Activated CD8-positive, alpha-beta memory T cell treated with anti-CD3 and anti-CD28 coated beads, Interleukin-2, amount 50 U/mL, for 4 hours (primary cell): ENCODE measurements at regions not wholly inside any gene's neighbourhood (a gene's known extent, or its start where the extent isn't known, plus 50 kb on each side); places are given as distances from the start of the nearest gene placed in this dataset.
A peak's percentile ranks its signal among the peaks of the same experiment; 100 is the strongest.

Experiments used
- DNase-seq: peaks from one replicate; pipeline ENCODE4 v3.0.0-alpha.2; 2020

DNA sequence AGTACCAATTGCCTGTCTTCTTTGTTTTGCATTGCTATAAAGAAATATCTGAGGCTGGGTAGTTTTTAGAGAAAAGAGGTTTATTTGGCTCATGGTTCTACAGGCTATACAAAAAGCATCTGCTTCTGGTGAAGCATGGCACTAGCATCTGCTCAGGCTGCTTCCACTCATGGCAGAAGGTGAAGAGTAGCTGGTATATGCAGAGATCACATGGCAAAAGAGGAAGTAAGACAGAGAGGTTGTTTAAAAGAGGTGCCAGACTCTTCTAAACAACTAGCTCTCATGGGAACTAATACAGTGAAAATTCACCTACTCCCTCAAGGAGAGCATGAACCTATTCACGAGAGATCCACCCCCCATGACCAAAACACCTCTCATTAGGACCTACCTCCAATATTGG is 56.7 kb upstream of the GUCA2B start:
- DNase-seq: no peak

DNA sequence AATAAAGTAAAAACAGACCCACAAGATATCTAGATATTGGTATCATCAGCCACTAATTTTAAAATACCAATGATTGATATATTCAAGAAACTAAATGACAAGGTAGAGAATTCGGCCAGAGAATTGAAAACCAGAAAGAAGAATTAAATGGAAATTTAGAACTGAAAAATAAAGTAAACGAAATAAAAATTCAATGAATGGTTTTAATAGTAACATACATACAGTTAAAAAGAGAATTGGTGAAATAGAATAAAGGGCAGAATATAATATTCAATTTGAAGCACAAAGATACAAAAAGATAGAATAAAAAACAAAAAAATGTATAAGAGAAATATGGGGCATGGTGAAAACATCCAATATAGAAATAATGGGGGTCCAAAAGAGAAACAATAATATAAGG is 64.0 kb upstream of the GUCA2B start:
- DNase-seq: no peak

- no peak for DNase-seq
These were observed 67.1 kb upstream of the GUCA2B start for GRCh38 chr1:42086146-42086545.

- DNase-seq: no peak
These were observed 67.6 kb upstream of the GUCA2B start for GRCh38 chr1:42085596-42085995.

- no peak for DNase-seq
These were observed 71.7 kb upstream of the GUCA2B start for GRCh38 chr1:42081475-42081874.

- no peak for DNase-seq
These were observed 78.0 kb upstream of the GUCA2B start for GRCh38 chr1:42075179-42075578.

DNA sequence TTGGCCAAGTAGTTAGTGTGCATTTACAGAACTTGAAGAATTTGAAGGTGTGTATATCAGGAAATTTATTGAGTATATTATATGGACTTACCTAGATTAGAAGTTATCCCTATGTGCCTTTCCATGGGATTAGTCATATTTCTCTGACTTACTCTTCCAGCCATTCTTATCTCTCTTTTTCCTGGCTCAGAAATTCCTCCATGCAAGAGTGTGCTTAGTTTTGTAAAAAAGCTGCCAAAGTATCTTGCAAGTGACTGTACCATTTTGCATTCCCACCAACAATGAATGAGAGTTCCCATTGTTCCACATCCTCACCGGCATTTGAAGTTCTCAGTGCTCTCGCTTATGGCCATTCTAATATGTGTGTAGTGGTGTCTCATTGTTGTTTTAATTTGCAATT is 82.2 kb upstream of the GUCA2B start:
- no peak for DNase-seq

- no peak for DNase-seq
These were observed 95.4 kb upstream of the GUCA2B start for GRCh38 chr1:42057800-42058199.

DNA sequence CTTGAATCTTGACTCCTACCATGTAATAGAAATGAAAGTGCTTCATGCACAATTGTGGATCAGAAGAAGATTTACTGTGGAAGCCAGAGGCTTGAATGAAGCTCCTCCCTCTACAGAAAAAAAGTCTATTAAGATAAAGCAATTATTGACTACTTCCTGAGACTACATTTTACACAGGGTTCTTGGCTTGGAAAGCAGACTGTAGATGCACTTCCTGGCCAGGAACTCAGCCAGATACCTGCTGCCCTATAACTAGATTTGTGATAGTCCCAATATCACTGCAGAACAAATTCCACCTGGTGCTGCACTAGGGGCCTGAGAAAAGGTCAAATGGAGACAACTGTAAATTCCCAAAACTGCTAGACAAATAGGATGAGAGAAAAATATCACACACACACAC is 96.8 kb upstream of the GUCA2B start:
- DNase-seq: no peak

DNA sequence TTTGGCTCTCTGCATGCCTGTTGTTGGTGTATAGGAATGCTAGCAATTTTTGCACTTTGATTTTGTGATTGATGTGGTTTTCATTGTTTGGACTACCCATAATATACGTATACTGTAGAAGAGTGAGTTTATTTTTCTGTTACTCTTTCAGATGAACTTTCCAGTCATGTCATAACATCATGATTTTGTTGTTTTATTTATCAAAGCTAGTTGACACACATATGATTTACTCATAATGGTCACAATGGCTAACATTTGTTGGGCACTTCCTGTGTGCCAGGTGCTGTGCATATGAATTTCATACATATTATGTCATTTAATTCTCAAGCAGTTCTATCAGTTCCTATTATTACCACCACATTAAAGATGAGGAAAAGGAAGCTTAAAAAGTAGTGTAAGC is 98.1 kb upstream of the GUCA2B start:
- DNase-seq: no peak

DNA sequence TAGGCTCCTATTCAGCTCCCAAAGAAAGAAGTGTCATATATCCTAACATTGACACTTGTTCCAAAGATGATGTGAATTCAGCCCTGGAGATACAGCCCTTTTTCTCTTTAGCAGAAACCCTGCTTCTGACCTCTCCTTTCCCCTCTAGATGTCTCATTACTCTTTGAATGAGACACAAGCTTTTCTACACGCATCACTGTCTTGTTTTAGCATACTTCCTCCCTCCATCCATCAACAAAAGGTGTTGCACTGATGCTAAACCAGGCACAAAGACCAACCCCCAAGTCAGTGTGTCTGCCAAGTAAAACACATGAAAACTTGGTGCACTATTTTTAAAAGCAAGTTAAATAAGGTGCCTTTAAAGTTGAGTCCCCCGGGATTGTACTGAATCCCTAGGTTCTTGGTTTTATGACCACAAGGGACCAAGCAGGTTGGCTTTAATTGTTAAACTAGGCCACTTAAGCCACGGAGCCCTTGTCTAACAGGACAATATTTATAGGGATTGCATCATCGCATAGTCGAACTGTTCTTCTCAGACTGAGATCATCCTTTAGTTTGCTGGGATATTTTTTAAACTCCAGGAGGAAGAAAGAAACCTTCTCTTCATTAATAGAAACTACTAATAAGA is 101.0 kb upstream of the GUCA2B start:
- DNase-seq: no peak

DNA sequence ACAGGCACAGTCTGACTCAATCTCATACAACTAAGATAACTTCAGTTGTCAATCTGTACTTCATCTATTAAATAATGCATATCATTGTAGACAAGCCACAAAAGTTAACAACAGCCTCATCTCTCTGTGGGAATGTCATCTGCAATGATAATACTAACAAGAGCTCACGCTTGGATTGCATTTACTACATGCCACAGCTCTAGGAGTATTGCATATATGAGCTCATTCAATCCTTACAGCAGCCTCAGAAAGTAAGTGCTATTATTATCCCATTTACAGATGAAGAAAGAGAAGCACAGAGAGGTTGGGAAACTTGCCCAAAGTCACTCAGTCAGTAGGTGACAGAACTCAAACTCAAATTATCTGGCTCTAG is 105.7 kb upstream of the GUCA2B start:
- DNase-seq: no peak

- DNase-seq: no peak
These were observed 106.3 kb upstream of the GUCA2B start for GRCh38 chr1:42046761-42047507.

DNA sequence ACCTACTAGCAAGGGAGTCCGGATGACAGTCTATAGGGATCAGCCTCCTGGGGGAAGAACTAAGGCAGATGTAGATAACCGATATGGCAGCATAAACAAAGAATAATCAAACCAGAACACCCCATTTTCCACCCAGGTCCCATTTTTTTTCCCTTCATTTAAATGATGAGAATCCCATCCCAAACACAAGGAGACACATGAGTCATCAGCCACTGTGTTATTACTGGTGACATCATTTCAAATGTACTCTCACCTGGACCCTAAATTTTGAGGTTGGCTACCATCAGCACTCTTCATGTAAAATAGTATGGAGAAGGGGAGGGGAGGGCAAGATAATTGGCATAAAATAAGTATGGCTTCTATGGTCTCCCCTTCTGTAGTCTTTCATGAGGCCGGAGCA is 108.9 kb upstream of the GUCA2B start:
- no peak for DNase-seq

GRCh38 chr1:42043811-42044210 is 109.4 kb upstream of the GUCA2B start:
- DNase-seq: no peak

- DNase-seq: no peak
These were observed 110.0 kb upstream of the GUCA2B start for GRCh38 chr1:42043182-42043581.

GRCh38 chr1:42041031-42041430 is 112.2 kb upstream of the GUCA2B start:
- no peak for DNase-seq

DNA sequence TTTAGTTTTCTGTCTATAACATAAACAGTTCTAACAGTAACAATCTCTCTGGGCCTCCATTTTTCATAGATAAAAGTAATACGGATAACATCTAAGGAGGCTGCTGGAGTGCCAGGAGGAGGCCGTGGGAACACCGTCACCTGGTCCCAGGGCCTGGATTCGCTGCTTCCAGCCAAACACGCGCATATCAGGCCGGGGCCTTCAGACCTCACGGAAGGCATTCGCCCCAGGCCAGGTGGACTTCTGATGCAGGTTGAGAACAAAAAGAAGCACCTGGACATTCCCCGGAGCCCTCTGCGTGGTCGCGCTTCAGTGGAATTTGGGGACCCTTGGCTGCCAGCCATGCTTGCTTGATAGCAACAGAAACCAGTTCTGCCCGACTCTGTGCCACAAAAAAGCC is 113.1 kb upstream of the GUCA2B start:
- no peak for DNase-seq

GRCh38 chr1:42038261-42038660 is 114.9 kb upstream of the GUCA2B start:
- DNase-seq: no peak

DNA sequence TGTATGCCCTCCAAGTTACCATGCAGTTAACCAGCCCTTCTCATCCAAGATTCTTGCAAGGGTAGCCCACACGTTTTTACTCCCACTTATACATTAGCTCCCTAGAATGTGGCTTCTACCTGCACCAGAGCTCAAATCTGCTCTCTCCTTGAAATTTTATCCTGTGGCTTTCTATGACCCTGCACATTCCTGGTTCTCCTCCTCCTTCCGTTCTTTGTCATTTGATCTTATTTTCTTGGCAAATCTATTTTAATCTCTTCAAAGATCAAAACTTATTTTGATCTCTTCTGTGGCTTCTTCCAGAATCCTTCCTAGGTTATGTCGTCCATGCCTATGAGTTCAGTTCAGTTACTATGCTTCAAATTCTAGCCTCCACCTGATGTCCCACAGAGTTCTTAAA is 115.6 kb upstream of the GUCA2B start:
- no peak for DNase-seq

DNA sequence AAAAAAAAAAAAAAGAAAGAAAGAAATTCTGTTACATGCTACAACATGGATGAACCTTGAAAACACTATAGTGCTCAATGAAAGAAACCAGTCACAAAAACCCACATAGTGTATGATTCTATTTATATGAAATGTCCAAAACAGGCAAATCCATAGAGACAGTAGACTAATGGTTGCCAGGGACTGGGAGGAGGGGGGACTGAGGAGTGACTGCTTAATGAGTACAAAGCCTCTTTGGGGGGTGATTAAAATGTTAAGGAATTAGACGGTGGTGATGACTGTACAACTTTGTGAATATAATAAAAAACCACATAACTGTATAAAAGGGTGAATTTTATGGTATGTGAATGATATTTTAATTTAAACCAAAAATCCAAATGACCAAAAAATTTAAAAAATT is 116.0 kb upstream of the GUCA2B start:
- DNase-seq: no peak

GRCh38 chr1:42035830-42036604 is 117.2 kb upstream of the GUCA2B start:
- DNase-seq: peak; percentile 99

- DNase-seq: no peak
These were observed 116.6 kb upstream of the HIVEP3 start for GRCh38 chr1:42035205-42035829.

GRCh38 chr1:42034426-42034825 is 115.7 kb upstream of the HIVEP3 start:
- DNase-seq: no peak
